Fibroblast of skin of left quadriceps (primary cell): ENCODE measurements at regions not wholly inside any gene's neighbourhood (a gene's known extent, or its start where the extent isn't known, plus 50 kb on each side); places are given as distances from the start of the nearest gene placed in this dataset.
A peak's percentile ranks its signal among the peaks of the same experiment; 100 is the strongest.

Source experiments
- DNase-seq, 2 experiments: peaks; one replicate each; pipeline ENCODE4 v3.0.0-alpha.2; 2013; ENCODE audit warnings: low read depth in 2 of 2

- DNase-seq = no peak
Observed at GRCh38 chrX:68947882-68948605, 119.2 kb downstream of the EFNB1 start.

DNA sequence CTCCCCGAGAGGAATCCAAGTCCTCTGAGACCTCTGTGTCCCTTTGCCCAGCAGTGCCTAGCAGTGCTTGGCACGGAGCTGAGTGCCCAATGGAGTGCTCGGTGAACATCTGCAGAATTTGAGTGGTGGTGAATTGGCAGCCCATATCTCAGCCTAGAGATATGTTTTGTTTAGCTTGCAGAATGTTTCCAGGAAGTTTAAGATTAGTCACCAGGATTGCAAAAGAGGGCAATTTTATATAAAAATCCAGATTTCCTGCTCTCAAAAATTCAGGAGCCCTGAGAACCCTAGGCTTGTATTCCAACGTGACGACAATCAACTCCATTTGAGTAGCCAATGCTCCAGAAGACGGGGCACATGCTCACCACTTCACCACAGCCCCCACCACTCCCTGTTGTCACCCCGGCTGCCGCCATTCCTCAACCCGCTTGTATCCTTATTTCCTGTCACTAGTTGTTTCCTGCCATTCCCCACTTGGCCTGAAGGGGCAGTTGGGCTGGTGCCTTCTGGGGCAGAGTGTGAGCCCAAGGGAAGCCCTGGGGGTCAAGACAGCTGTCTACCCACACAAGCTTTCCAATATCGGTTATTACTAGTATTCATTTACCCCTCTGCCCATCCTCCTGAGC, 116.9 kb downstream of the EFNB1 start:
- DNase-seq = no peak

- DNase-seq = no peak
Observed at GRCh38 chrX:68945081-68945602, 116.3 kb downstream of the EFNB1 start.

DNA sequence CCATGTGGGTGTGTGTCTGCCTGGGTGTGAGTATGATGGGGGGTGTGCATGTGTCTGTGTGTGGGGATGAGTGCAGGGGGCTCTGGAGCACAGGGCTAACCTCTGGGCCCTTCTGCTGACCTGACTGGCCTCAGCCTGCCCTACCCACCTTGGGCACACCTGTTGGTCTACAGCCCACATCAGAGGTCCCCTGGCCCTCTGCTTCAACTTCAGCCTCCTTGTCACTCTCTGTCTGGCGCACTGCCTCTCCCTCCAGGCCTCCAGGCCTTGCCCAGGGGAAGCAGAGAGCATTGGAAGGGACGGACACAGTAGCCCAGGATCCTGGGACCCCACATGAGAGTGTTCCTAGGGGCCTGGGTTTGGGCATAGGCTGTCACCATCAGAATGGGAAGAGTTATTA, 115.4 kb downstream of the EFNB1 start:
- no peak for DNase-seq

DNA sequence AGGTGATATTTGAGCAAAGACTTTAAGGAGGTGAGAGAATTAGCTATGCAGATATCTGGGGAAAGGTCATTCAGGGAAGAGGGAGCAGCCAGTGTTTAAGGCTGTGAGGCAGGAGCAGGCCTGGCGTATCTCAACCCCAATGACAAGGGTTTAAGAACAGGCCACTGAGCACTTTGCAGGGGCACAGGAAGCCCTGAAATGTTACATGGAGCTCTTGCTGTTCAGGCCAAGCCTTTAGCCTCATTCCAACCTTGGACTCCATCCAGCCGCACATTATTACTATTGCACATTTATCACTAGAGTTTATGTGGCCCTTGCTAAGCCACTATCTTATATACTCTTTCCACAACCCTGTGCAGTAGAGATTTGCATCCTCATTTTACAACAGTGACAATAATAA, 114.0 kb downstream of the EFNB1 start:
- no peak for DNase-seq

GRCh38 chrX:68942104-68942503, 113.3 kb downstream of the EFNB1 start:
- no peak for DNase-seq

- DNase-seq = no peak
Observed at GRCh38 chrX:68941385-68941952, 112.6 kb downstream of the EFNB1 start.

DNA sequence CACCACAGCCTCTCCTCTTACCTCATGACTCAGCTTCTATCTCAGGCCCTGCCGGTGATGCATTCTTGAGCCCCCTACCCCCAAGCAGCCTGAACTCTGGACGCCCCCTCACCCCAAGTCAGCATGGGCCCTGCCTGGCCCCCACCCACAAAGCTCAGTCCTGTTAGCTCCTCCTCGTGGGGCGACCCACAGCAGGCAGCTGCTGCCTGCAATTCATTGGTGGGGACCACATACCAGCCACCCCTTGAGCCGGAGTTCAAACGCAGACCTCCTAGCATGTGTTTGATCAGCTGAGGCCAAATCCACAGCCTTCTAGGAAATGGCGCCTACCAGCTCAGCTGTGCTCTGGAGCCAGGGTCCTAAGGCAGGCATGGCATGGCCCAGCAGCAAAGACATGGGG, 111.8 kb downstream of the EFNB1 start:
- DNase-seq = no peak

GRCh38 chrX:68939868-68940267, 111.0 kb downstream of the EFNB1 start:
- DNase-seq = no peak

DNA sequence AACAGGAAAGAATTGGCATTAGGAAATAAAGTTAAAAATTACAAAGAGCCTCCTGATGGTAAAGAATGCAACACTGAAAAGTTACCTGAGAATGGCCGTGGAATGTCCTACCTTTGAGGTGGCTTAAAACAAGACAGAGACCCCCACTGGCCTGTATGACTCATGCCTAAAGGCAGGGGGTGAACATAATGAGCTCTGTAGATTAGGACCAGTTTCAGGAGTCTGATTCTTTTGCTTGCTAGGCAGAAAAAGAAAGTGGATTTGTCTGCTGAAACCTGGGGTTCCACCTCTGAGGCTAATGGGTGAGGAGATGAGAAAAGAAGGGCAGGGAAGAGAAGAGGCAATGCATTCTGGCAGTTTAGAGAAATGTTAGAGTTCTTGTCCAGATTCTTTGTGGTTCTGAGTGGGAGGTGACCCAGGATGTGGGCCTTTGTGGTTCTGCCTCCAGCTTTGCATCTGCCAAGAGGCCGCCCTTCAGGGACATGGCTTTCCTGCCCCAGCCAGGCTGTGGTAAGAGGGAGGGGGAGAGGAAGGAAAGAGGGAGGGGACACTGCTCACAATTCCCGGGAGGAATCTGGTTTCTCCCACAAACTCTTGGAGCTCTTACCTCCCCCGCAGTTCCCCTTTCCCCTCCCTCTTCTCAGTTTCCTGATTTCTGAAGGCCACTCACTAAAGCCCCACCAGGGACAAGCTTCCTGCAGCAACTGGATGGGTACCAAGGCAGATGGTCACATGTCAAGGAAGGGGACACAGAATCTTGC, 109.6 kb downstream of the EFNB1 start:
- peak; percentile 26 to 37 for DNase-seq

DNA sequence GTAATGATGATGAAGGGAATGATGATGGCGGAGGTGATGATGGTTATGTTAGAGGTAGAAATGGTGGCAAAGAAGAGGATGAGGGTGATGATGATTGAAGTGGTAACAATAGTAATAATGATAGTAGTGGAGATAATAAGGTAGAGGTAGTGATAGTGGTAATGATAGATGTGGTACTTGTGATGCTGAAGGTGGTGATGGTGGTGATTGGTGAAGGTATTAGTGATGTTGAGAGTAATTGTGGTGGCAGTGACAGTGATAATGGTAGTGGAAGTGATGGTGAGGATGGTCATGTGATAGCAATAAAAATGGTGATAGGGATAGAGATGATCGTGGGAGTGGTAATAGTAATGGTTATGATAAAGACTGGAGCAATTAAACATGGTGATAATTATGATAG, 108.8 kb downstream of the EFNB1 start:
- DNase-seq = no peak

DNA sequence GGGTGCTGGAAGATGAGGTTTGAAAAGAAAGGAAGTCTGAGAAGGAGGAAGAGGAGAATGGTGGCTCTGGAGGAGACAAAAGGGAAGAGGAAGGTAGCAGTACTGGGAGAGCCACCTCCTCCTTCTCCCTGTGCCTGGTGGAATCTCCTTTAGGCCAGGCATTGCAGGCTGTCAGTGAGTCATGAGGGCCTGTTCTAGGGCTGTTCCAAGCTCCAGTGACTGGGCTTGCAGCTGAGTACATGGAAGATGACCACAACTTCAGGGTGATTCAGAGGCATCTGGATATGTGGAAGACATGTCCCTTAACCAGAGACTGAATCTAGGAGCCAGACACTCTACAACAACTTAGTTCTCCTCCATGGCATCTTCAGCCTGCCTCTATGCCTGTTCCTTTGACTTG, 107.8 kb downstream of the EFNB1 start:
- DNase-seq = peak; percentile 50 to 51

GRCh38 chrX:68936126-68936525, 107.3 kb downstream of the EFNB1 start:
- no peak for DNase-seq

- no peak for DNase-seq
Observed at GRCh38 chrX:68935362-68935761, 106.5 kb downstream of the EFNB1 start.

- no peak for DNase-seq
Observed at GRCh38 chrX:68934922-68935321, 106.1 kb downstream of the EFNB1 start.

DNA sequence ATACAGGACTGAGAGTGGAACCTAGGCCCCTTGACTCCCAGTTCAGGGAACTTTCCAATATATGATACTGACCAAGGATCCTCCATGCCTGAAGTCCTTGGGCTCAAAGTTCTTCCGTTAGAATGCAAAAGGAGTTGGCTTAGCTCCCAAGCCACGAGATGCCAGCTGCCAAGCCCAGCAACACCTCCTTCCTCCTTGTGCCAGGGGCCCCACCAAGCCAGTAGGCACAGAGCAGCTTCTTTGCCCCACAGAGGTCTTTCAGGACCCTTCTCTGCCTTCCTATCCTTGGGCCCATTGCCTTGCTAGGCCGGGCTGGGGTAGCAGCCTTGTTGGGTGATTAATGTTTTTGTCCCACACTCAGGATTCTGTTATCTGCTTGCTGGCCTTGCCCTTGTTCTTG, 105.6 kb downstream of the EFNB1 start:
- DNase-seq = no peak

GRCh38 chrX:68932611-68933010, 103.8 kb downstream of the EFNB1 start:
- no peak for DNase-seq

- DNase-seq = no peak
Observed at GRCh38 chrX:68931345-68931744, 102.5 kb downstream of the EFNB1 start.

GRCh38 chrX:68930542-68931317, 101.9 kb downstream of the EFNB1 start:
- DNase-seq = no peak

DNA sequence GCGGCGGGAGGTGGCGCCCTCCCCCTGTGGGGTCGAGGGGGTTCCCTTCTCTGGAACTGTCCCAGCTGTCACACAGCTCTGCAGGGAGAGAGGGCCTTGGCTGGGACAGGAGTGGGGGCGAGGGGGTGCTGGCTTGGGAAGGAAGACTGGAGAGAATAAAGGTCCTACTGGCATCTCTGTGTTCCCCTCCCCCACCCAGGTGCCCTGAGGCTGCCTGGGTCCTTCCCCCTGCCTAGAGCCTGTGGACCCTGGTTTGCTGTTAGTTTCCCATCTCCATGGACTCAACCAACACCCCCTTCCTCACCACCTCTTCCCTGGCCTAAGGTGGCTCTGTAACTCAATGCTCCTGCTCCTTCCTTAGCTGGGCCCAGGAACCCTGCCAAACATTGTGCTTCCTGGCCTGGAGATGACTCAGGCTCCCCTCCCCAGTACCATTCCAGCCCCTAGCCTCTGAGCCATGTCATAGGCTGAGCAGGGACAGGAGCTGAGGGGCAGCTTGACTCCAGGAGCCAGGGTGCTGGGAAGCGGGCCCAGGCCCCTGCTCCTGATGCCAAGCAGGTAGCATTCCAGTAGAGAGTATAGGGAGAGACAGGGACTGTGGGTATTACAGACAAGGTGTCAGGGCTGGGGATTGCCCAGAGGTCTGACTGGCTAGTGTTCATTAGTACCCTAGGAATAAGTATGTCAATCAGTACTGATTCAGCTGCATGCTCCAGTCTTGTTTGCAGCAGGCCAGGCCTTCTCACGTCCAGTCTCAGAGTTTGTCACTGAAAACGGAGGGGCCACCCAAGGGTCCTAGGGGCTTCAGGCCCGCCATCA, 100.7 kb downstream of the EFNB1 start:
- peak; percentile 42 to 50 for DNase-seq

DNA sequence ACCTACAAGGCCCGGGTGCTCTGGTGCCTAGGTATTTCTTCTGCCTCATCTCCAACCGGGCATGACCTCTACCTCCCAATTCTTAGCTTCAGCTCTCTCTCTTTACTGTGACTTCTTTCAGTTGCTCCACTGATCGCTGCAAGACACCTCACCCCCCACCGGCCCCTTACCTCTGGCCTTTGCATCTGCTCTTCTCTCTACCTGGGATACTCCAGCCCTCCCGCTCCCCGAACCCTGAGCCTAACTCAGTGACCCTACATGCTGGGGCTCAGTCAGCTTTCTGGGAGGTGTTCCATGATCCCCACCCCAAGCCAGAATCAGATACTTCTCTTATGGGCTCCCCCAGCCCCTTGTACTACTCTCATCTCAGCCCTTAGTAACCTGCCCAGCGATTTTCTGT, 99.6 kb downstream of the EFNB1 start:
- no peak for DNase-seq
